HEK293 (cell line): ENCODE measurements at regions not wholly inside any gene's neighbourhood (a gene's known extent, or its start where the extent isn't known, plus 50 kb on each side); places are given as distances from the start of the nearest gene placed in this dataset.

Experiments
- CTCF ChIA-PET: fragments of 350-600 bp; formaldehyde crosslinking; extraction: SDS; loops from one replicate; lab custom pipeline; 2021; ENCODE audit warnings: antibody characterized with exemption; lab: Yijun Ruan, JAX
- POLR2A ChIA-PET: fragments of 300-600 bp; formaldehyde crosslinking; extraction: SDS; loops from one replicate; lab custom pipeline; 2020; ENCODE audit warnings: antibody characterized with exemption, inconsistent platforms; lab: Yijun Ruan, JAX
- H3K27ac ChIP-seq: fragments of 200-500 bp; sonication (Bioruptor generic); 2 replicates; pipeline ENCODE4 v1.5.1; 2014; ENCODE audit warnings: low read depth, low read length, control low read depth, inconsistent platforms; ENCODE audit errors: extremely low read depth
- H3K36me3 ChIP-seq, 2 experiments: fragments of 200-500 bp in 1 of 2; sonication (Bioruptor generic) in 1 of 2; 1 replicate in 1 of 2; 2 replicates in 1 of 2; pipeline ENCODE4 v1.5.1; 2014 to 2017; ENCODE audit warnings: inconsistent platforms in 2 of 2, low read length in 2 of 2; ENCODE audit not compliant: control insufficient read depth in 2 of 2, insufficient read depth in 1 of 2
- H3K4me1 ChIP-seq: fragments of 200-500 bp; sonication (Bioruptor generic); 2 replicates; pipeline ENCODE4 v1.5.1; 2014; ENCODE audit warnings: mild to moderate bottlenecking, low read length, inconsistent platforms; ENCODE audit not compliant: control insufficient read depth, insufficient read depth
- H3K4me3 ChIP-seq: 2 replicates; pipeline ENCODE4 v1.5.1; 2011; ENCODE audit warnings: low read depth, mild to moderate bottlenecking, control low read depth, low read length, moderate library complexity
- H3K9me3 ChIP-seq: fragments of 200-500 bp; sonication (Bioruptor generic); 2 replicates; pipeline ENCODE4 v1.5.1; 2014; ENCODE audit warnings: low read depth, low read length, inconsistent platforms; ENCODE audit not compliant: control insufficient read depth, insufficient read depth
- FEZF1 ChIP-seq: fragments of 450-650 bp; formaldehyde crosslinking; IDR thresholded peaks from 2 replicates; pipeline ENCODE4 v1.5.1; 2016; ENCODE audit warnings: missing biosample characterization, missing genetic modification characterization
- ZFHX2 ChIP-seq: fragments of 450-650 bp; formaldehyde crosslinking; conservative IDR thresholded peaks from 2 replicates; pipeline ENCODE4 v1.5.1; 2016; ENCODE audit warnings: missing biosample characterization, missing genetic modification characterization
- ZNF112 ChIP-seq: fragments of 450-650 bp; formaldehyde crosslinking; IDR thresholded peaks from 2 replicates; pipeline ENCODE4 v1.5.0; 2017; ENCODE audit warnings: missing biosample characterization, missing genetic modification characterization
- ZNF138 ChIP-seq: fragments of 450-650 bp; formaldehyde crosslinking; IDR thresholded peaks from 2 replicates; pipeline ENCODE4 v1.5.1; 2016; ENCODE audit warnings: missing biosample characterization, missing genetic modification characterization, borderline replicate concordance
- ZNF174 ChIP-seq: fragments of 450-650 bp; formaldehyde crosslinking; IDR thresholded peaks from 2 replicates; pipeline ENCODE4 v1.5.0; 2017; ENCODE audit warnings: missing biosample characterization, mild to moderate bottlenecking, missing genetic modification characterization
- ZNF266 ChIP-seq: fragments of 450-650 bp; formaldehyde crosslinking; IDR thresholded peaks from 2 replicates; pipeline ENCODE4 v1.5.1; 2016; ENCODE audit warnings: missing biosample characterization, missing genetic modification characterization, low read depth
- ZNF324 ChIP-seq: fragments of 450-650 bp; formaldehyde crosslinking; IDR thresholded peaks from 2 replicates; pipeline ENCODE4 v1.5.1; 2016; ENCODE audit warnings: missing biosample characterization, missing genetic modification characterization
- ZNF610 ChIP-seq: fragments of 450-650 bp; formaldehyde crosslinking; IDR thresholded peaks from 2 replicates; pipeline ENCODE4 v1.5.1; 2016; ENCODE audit warnings: missing biosample characterization, missing genetic modification characterization, borderline replicate concordance
- ZNF623 ChIP-seq: fragments of 450-650 bp; formaldehyde crosslinking; IDR thresholded peaks from 2 replicates; pipeline ENCODE4 v1.5.1; 2016; ENCODE audit warnings: missing biosample characterization, missing genetic modification characterization
- ZNF747 ChIP-seq: fragments of 450-650 bp; formaldehyde crosslinking; IDR thresholded peaks from 2 replicates; pipeline ENCODE4 v1.5.1; 2016; ENCODE audit warnings: missing biosample characterization, missing genetic modification characterization
- ZSCAN30 ChIP-seq: fragments of 450-650 bp; IDR thresholded peaks from 2 replicates; pipeline ENCODE4 v1.5.1; 2018; ENCODE audit warnings: missing biosample characterization, mild to moderate bottlenecking, missing genetic modification characterization, moderate library complexity
- TF ChIP-seq, protein P1 (sequence below): fragments of 450-650 bp; IDR thresholded peaks from 2 replicates; pipeline ENCODE4 v1.5.1; 2018; ENCODE audit warnings: missing biosample characterization, mild to moderate bottlenecking, missing genetic modification characterization
- TF ChIP-seq, protein P2 (sequence below): fragments of 450-650 bp; formaldehyde crosslinking; conservative IDR thresholded peaks from 2 replicates; pipeline ENCODE4 v1.5.1; 2016; ENCODE audit warnings: low read depth, missing biosample characterization, missing genetic modification characterization
- TF ChIP-seq, protein P3 (sequence below): fragments of 450-650 bp; IDR thresholded peaks from 2 replicates; pipeline ENCODE4 v1.5.1; 2018; ENCODE audit warnings: missing biosample characterization, missing genetic modification characterization
- TF ChIP-seq, protein P4 (sequence below): fragments of 450-650 bp; formaldehyde crosslinking; IDR thresholded peaks from 2 replicates; pipeline ENCODE4 v1.5.1; 2016; ENCODE audit warnings: missing biosample characterization, missing genetic modification characterization

DNA sequence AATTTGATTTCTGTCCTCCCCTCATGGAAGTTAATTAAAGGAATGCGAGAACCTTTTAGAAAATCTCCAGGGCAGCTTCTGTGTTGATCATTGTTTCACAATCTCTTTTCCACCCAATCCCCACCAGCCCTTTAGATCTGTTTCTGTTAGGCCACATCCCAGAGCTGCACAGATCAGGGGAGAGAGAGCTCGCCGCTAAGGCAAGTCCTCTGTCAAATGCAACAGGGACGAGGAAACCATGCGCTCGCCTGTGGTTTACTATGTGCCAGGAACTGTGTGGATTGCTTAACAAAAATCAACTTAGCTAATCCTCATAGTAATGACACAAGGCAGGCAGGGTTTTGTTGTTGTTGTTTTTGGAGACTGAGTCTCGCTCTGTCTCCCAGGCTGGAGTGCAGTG lies 115.4 kb downstream of the SALL1 start (continued):
- TF ChIP-seq ZNF174 (tag by site-specific recombination) (no peak), ZSCAN30 (tag by site-specific recombination) (no peak), ZFHX2 (no peak)

- no peaks in the 10 kb centered on the region for H3K4me1 ChIP-seq
- ChIA-PET POLR2A (interaction anchor here (0.6 kb wide), 1 partner anchor 12 kb away, joined by 4 read pairs; no protein-coding TSS in a partner anchor), CTCF (interaction anchor here (0.6 kb wide), 1 partner anchor 198 kb away, joined by 3 read pairs; no protein-coding TSS in a partner anchor)
- no peaks in the 10 kb centered on the region for H3K9me3 ChIP-seq
- H3K36me3 ChIP-seq: no peaks in the 10 kb centered on the region
- no peak overlapping the region for H3K4me3 ChIP-seq
- TF ChIP-seq ZNF610 (tag by site-specific recombination) (no peak), ZNF747 (tag by site-specific recombination) (no peak), ZNF138 (tag by site-specific recombination) (no peak), ZNF112 (no peak), ZNF324 (tag by site-specific recombination) (no peak), FEZF1 (tag by site-specific recombination) (no peak), ZNF266 (tag by site-specific recombination) (no peak), ZNF623 (tag by site-specific recombination) (no peak)
- TF ChIP-seq, protein P1, sequence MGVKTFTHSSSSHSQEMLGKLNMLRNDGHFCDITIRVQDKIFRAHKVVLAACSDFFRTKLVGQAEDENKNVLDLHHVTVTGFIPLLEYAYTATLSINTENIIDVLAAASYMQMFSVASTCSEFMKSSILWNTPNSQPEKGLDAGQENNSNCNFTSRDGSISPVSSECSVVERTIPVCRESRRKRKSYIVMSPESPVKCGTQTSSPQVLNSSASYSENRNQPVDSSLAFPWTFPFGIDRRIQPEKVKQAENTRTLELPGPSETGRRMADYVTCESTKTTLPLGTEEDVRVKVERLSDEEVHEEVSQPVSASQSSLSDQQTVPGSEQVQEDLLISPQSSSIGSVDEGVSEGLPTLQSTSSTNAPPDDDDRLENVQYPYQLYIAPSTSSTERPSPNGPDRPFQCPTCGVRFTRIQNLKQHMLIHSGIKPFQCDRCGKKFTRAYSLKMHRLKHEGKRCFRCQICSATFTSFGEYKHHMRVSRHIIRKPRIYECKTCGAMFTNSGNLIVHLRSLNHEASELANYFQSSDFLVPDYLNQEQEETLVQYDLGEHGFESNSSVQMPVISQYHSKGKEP (tag by site-specific recombination): no peak
- TF ChIP-seq, protein P2, sequence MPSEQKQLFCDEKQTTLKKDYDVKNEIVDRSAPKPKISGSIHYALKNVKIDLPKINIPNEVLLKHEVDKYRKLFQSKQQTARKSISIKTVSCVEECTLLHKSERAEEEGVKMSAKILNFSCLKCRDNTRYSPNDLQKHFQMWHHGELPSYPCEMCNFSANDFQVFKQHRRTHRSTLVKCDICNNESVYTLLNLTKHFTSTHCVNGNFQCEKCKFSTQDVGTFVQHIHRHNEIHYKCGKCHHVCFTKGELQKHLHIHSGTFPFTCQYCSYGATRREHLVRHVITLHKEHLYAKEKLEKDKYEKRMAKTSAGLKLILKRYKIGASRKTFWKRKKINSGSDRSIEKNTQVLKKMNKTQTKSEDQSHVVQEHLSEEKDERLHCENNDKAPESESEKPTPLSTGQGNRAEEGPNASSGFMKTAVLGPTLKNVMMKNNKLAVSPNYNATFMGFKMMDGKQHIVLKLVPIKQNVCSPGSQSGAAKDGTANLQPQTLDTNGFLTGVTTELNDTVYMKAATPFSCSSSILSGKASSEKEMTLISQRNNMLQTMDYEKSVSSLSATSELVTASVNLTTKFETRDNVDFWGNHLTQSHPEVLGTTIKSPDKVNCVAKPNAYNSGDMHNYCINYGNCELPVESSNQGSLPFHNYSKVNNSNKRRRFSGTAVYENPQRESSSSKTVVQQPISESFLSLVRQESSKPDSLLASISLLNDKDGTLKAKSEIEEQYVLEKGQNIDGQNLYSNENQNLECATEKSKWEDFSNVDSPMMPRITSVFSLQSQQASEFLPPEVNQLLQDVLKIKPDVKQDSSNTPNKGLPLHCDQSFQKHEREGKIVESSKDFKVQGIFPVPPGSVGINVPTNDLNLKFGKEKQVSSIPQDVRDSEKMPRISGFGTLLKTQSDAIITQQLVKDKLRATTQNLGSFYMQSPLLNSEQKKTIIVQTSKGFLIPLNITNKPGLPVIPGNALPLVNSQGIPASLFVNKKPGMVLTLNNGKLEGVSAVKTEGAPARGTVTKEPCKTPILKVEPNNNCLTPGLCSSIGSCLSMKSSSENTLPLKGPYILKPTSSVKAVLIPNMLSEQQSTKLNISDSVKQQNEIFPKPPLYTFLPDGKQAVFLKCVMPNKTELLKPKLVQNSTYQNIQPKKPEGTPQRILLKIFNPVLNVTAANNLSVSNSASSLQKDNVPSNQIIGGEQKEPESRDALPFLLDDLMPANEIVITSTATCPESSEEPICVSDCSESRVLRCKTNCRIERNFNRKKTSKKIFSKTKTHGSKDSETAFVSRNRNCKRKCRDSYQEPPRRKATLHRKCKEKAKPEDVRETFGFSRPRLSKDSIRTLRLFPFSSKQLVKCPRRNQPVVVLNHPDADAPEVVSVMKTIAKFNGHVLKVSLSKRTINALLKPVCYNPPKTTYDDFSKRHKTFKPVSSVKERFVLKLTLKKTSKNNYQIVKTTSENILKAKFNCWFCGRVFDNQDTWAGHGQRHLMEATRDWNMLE: no peak
- TF ChIP-seq, protein P3, sequence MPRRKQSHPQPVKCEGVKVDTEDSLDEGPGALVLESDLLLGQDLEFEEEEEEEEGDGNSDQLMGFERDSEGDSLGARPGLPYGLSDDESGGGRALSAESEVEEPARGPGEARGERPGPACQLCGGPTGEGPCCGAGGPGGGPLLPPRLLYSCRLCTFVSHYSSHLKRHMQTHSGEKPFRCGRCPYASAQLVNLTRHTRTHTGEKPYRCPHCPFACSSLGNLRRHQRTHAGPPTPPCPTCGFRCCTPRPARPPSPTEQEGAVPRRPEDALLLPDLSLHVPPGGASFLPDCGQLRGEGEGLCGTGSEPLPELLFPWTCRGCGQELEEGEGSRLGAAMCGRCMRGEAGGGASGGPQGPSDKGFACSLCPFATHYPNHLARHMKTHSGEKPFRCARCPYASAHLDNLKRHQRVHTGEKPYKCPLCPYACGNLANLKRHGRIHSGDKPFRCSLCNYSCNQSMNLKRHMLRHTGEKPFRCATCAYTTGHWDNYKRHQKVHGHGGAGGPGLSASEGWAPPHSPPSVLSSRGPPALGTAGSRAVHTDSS (tag by site-specific recombination): no peak
- TF ChIP-seq, protein P4, sequence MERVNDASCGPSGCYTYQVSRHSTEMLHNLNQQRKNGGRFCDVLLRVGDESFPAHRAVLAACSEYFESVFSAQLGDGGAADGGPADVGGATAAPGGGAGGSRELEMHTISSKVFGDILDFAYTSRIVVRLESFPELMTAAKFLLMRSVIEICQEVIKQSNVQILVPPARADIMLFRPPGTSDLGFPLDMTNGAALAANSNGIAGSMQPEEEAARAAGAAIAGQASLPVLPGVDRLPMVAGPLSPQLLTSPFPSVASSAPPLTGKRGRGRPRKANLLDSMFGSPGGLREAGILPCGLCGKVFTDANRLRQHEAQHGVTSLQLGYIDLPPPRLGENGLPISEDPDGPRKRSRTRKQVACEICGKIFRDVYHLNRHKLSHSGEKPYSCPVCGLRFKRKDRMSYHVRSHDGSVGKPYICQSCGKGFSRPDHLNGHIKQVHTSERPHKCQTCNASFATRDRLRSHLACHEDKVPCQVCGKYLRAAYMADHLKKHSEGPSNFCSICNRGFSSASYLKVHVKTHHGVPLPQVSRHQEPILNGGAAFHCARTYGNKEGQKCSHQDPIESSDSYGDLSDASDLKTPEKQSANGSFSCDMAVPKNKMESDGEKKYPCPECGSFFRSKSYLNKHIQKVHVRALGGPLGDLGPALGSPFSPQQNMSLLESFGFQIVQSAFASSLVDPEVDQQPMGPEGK (tag by site-specific recombination): no peak
- H3K27ac ChIP-seq: no peak overlapping the region
Measured at GRCh38 chr16:51035110-51035498, 116.0 kb downstream of the SALL1 start.
